WTC11 (cell line): ENCODE measurements at regions not wholly inside any gene's neighbourhood (a gene's known extent, or its start where the extent isn't known, plus 50 kb on each side); places are given as distances from the start of the nearest gene placed in this dataset.

Experiments
- ETV6 ChIP-seq: sonication (generic); formaldehyde crosslinking; IDR thresholded peaks from 2 replicates; pipeline ENCODE4 v1.8.1; 2022; ENCODE audit warnings: mild to moderate bottlenecking, missing genetic modification reagents
- SMAD4 ChIP-seq: sonication (generic); formaldehyde crosslinking; IDR thresholded peaks from 2 replicates; pipeline ENCODE4 v1.8.0; 2022; ENCODE audit warnings: mild to moderate bottlenecking, missing genetic modification reagents
- SP1 ChIP-seq: sonication (generic); formaldehyde crosslinking; conservative IDR thresholded peaks from 2 replicates; pipeline ENCODE4 v1.8.1; 2022; ENCODE audit warnings: missing genetic modification reagents
- ZNF232 ChIP-seq: sonication (generic); formaldehyde crosslinking; IDR thresholded peaks from 2 replicates; pipeline ENCODE4 v1.8.0; 2022; ENCODE audit warnings: mild to moderate bottlenecking, missing genetic modification reagents
- TF ChIP-seq, protein P1 (sequence below): fragments of 200-600 bp; IDR thresholded peaks from 2 replicates; pipeline ENCODE4 v1.8.0; 2022; ENCODE audit warnings: antibody characterized with exemption
- TF ChIP-seq, protein P2 (sequence below): sonication (generic); formaldehyde crosslinking; IDR thresholded peaks from 2 replicates; pipeline ENCODE4 v1.8.0; 2022; ENCODE audit warnings: mild to moderate bottlenecking, missing genetic modification reagents
- TF ChIP-seq, protein P3 (sequence below): sonication (generic); formaldehyde crosslinking; IDR thresholded peaks from 2 replicates; pipeline ENCODE4 v1.8.1; 2022; ENCODE audit warnings: low read depth, mild to moderate bottlenecking, moderate library complexity, missing genetic modification reagents, borderline replicate concordance
- TF ChIP-seq, protein P4 (sequence below): sonication (generic); formaldehyde crosslinking; IDR thresholded peaks from 2 replicates; pipeline ENCODE4 v1.8.1; 2022; ENCODE audit warnings: mild to moderate bottlenecking, moderate library complexity, missing genetic modification reagents

DNA sequence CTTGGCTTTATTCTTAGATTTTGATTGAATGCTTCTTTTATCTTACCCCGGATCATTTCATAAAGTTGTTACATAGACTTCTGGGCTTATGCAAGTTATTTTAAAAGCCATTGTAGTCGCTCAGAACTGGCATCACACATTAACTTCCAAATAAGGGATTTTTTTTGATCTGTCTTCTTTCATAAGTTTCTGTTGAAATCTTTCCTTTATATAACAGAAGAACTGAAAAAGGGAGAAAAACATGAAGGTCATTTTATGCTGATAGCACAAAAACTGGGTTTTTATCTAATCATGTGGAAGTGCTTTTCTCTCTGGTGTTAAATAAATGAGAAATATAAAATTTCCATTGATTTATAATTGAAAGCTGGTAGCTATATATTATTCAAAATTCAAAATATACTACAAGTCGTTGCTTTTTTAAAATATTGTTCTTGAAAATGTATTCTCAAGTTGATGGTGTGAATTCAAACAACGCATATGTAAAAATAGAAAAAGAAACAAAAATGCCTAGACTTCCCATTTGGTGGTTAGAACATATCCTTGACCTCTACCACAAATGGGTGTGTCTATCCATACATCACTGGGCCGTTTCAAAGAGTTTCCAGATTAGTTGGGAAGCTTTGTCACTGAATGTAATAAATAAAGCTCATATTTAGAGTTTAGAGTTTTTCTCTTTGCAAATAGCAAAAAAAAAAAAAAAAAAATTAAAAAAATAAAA, 258.3 kb upstream of the ZPLD1 start:
- TF ChIP-seq, protein P1, sequence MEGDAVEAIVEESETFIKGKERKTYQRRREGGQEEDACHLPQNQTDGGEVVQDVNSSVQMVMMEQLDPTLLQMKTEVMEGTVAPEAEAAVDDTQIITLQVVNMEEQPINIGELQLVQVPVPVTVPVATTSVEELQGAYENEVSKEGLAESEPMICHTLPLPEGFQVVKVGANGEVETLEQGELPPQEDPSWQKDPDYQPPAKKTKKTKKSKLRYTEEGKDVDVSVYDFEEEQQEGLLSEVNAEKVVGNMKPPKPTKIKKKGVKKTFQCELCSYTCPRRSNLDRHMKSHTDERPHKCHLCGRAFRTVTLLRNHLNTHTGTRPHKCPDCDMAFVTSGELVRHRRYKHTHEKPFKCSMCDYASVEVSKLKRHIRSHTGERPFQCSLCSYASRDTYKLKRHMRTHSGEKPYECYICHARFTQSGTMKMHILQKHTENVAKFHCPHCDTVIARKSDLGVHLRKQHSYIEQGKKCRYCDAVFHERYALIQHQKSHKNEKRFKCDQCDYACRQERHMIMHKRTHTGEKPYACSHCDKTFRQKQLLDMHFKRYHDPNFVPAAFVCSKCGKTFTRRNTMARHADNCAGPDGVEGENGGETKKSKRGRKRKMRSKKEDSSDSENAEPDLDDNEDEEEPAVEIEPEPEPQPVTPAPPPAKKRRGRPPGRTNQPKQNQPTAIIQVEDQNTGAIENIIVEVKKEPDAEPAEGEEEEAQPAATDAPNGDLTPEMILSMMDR, result no peak
- TF ChIP-seq ZNF232 (CRISPR knock-in tag) (no peak), SP1 (no peak), SMAD4 (CRISPR knock-in tag) (no peak), ETV6 (CRISPR knock-in tag) (no peak)
- TF ChIP-seq, protein P2, sequence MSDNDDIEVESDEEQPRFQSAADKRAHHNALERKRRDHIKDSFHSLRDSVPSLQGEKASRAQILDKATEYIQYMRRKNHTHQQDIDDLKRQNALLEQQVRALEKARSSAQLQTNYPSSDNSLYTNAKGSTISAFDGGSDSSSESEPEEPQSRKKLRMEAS (CRISPR knock-in tag), result no peak
- TF ChIP-seq, protein P3, sequence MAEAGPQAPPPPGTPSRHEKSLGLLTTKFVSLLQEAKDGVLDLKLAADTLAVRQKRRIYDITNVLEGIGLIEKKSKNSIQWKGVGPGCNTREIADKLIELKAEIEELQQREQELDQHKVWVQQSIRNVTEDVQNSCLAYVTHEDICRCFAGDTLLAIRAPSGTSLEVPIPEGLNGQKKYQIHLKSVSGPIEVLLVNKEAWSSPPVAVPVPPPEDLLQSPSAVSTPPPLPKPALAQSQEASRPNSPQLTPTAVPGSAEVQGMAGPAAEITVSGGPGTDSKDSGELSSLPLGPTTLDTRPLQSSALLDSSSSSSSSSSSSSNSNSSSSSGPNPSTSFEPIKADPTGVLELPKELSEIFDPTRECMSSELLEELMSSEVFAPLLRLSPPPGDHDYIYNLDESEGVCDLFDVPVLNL (CRISPR knock-in tag), result no peak
- TF ChIP-seq, protein P4, sequence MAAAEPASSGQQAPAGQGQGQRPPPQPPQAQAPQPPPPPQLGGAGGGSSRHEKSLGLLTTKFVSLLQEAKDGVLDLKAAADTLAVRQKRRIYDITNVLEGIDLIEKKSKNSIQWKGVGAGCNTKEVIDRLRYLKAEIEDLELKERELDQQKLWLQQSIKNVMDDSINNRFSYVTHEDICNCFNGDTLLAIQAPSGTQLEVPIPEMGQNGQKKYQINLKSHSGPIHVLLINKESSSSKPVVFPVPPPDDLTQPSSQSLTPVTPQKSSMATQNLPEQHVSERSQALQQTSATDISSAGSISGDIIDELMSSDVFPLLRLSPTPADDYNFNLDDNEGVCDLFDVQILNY, result no peak
